H9 (cell line): ENCODE measurements at regions not wholly inside any gene's neighbourhood (a gene's known extent, or its start where the extent isn't known, plus 50 kb on each side); places are given as distances from the start of the nearest gene placed in this dataset.

Experiments used
- DNase-seq: peaks from one replicate; pipeline ENCODE4 v3.0.0-alpha.2; 2017
- H2AFZ ChIP-seq: one replicate; pipeline ENCODE4 v1.6.1; 2013; ENCODE audit warnings: mild to moderate bottlenecking, low read length, control low read depth, moderate library complexity
- H2AK5ac ChIP-seq: 2 replicates; pipeline ENCODE4 v1.6.1; 2013; ENCODE audit warnings: low read length, control low read depth, mixed read lengths; ENCODE audit not compliant: insufficient read length
- H2BK120ac ChIP-seq: one replicate; pipeline ENCODE4 v1.6.1; 2013; ENCODE audit warnings: low read depth, mild to moderate bottlenecking, low read length, control low read depth, inconsistent platforms; ENCODE audit not compliant: poor library complexity, severe bottlenecking
- H2BK12ac ChIP-seq: 2 replicates; pipeline ENCODE4 v1.6.1; 2013; ENCODE audit warnings: low read length, control low read depth, mixed read lengths, low read depth; ENCODE audit not compliant: insufficient read length
- H2BK15ac ChIP-seq: 2 replicates; pipeline ENCODE4 v1.6.1; 2013; ENCODE audit warnings: low read depth, low read length, control low read depth
- H2BK20ac ChIP-seq: one replicate; pipeline ENCODE4 v1.6.1; 2013; ENCODE audit warnings: low read depth, mild to moderate bottlenecking, low read length, control low read depth, inconsistent platforms; ENCODE audit not compliant: poor library complexity, severe bottlenecking
- H2BK5ac ChIP-seq: 2 replicates; pipeline ENCODE4 v1.6.1; 2013; ENCODE audit warnings: low read length, control low read depth, mixed read lengths; ENCODE audit not compliant: insufficient read length
- H3K14ac ChIP-seq: 2 replicates; pipeline ENCODE4 v1.6.1; 2013; ENCODE audit warnings: low read length, control low read depth; ENCODE audit not compliant: insufficient read depth
- H3K18ac ChIP-seq: 2 replicates; pipeline ENCODE4 v1.6.1; 2013; ENCODE audit warnings: low read depth, mild to moderate bottlenecking, mixed read lengths, low read length, control low read depth; ENCODE audit not compliant: insufficient read length
- H3K23ac ChIP-seq: 2 replicates; pipeline ENCODE4 v1.6.1; 2013; ENCODE audit warnings: low read length, control low read depth, mixed read lengths, low read depth; ENCODE audit not compliant: insufficient read length
- H3K23me2 ChIP-seq: 2 replicates; pipeline ENCODE4 v1.6.1; 2013; ENCODE audit warnings: low read depth, mild to moderate bottlenecking, mixed read lengths, low read length, control low read depth; ENCODE audit not compliant: insufficient read length, poor library complexity, severe bottlenecking
- H3K27ac ChIP-seq: 2 replicates; pipeline ENCODE4 v1.5.1; 2013; ENCODE audit warnings: low read length, control low read depth, mixed read lengths, low read depth; ENCODE audit not compliant: insufficient read length
- H3K27me3 ChIP-seq: 2 replicates; pipeline ENCODE4 v1.6.1; 2013; ENCODE audit warnings: low read length, control low read depth, inconsistent platforms; ENCODE audit not compliant: insufficient read depth
- H3K4ac ChIP-seq: 2 replicates; pipeline ENCODE4 v1.6.1; 2013; ENCODE audit warnings: low read depth, mild to moderate bottlenecking, control low read depth, inconsistent platforms, low read length, moderate library complexity
- H3K4me1 ChIP-seq: 2 replicates; pipeline ENCODE4 v1.6.1; 2013; ENCODE audit warnings: low read length, control low read depth, inconsistent platforms; ENCODE audit not compliant: insufficient read depth
- H3K4me2 ChIP-seq: 2 replicates; pipeline ENCODE4 v1.6.1; 2013; ENCODE audit warnings: low read length, control low read depth, mixed read lengths; ENCODE audit not compliant: insufficient read length, insufficient read depth
- H3K56ac ChIP-seq: 2 replicates; pipeline ENCODE4 v1.6.1; 2013; ENCODE audit warnings: low read depth, mild to moderate bottlenecking, mixed read lengths, low read length, control low read depth; ENCODE audit not compliant: insufficient read length
- H3K79me1 ChIP-seq: 2 replicates; pipeline ENCODE4 v1.6.1; 2013; ENCODE audit warnings: low read depth, mild to moderate bottlenecking, moderate library complexity, low read length, control low read depth, inconsistent platforms; ENCODE audit not compliant: insufficient read depth, poor library complexity, severe bottlenecking
- H3K79me2 ChIP-seq: 2 replicates; pipeline ENCODE4 v1.6.1; 2013; ENCODE audit warnings: low read length, control low read depth, inconsistent platforms; ENCODE audit not compliant: insufficient read depth
- H3K9ac ChIP-seq: 2 replicates; pipeline ENCODE4 v1.6.1; 2013; ENCODE audit warnings: low read length, control low read depth, mixed read lengths; ENCODE audit not compliant: insufficient read length; ENCODE audit errors: extremely low read depth
- H3K9me3 ChIP-seq: one replicate; pipeline ENCODE4 v1.6.1; 2013; ENCODE audit warnings: low read depth, low read length, inconsistent platforms; ENCODE audit not compliant: control insufficient read depth
- H3T11ph ChIP-seq: one replicate; pipeline ENCODE4 v1.6.1; 2013; ENCODE audit warnings: mild to moderate bottlenecking, low read length, control low read depth, inconsistent platforms
- H4K20me1 ChIP-seq: one replicate; pipeline ENCODE4 v1.6.1; 2013; ENCODE audit not compliant: control insufficient read depth, insufficient read length, insufficient read depth
- H4K5ac ChIP-seq: 2 replicates; pipeline ENCODE4 v1.6.1; 2013; ENCODE audit warnings: low read depth, mild to moderate bottlenecking, mixed read lengths, low read length, control low read depth; ENCODE audit not compliant: insufficient read length
- H4K8ac ChIP-seq: replicated peaks from 2 replicates; pipeline ENCODE4 v1.6.1; 2013; ENCODE audit warnings: low read length, control low read depth, mixed read lengths, low read depth; ENCODE audit not compliant: insufficient read length
- H4K91ac ChIP-seq: 2 replicates; pipeline ENCODE4 v1.6.1; 2013; ENCODE audit warnings: low read depth, mild to moderate bottlenecking, moderate library complexity, mixed read lengths, low read length, control low read depth; ENCODE audit not compliant: insufficient read length
- H3K27ac Mint-ChIP-seq, 3 experiments: 2 replicates in 2 of 3; 3 replicates in 1 of 3; pipeline ENCODE4 v1.8.0; 2020 to 2021; ENCODE audit warnings: mixed read lengths in 3 of 3, mild to moderate bottlenecking in 1 of 3, moderate library complexity in 1 of 3
- H3K27me3 Mint-ChIP-seq: 2 replicates; pipeline ENCODE4 v1.8.0; 2021; ENCODE audit warnings: low read depth, mild to moderate bottlenecking, moderate library complexity, mixed read lengths
- H3K36me3 Mint-ChIP-seq, 3 experiments: 2 replicates in 2 of 3; 3 replicates in 1 of 3; pipeline ENCODE4 v1.8.0; 2020 to 2021; ENCODE audit warnings: low read depth in 3 of 3, mixed read lengths in 3 of 3; ENCODE audit not compliant: insufficient read depth in 1 of 3
- H3K4me1 Mint-ChIP-seq, 2 experiments: 2 replicates each; pipeline ENCODE4 v1.8.0; 2020; ENCODE audit warnings: mixed read lengths in 2 of 2
- H3K4me3 Mint-ChIP-seq, 2 experiments: 2 replicates in 1 of 2; 3 replicates in 1 of 2; pipeline ENCODE4 v1.8.0; 2020 to 2021; ENCODE audit warnings: mild to moderate bottlenecking in 2 of 2, mixed read lengths in 2 of 2, moderate library complexity in 1 of 2
- H3K9me3 Mint-ChIP-seq, 2 experiments: 2 replicates in 1 of 2; 3 replicates in 1 of 2; pipeline ENCODE4 v1.8.0; 2020; ENCODE audit warnings: mild to moderate bottlenecking in 2 of 2, mixed read lengths in 2 of 2, moderate library complexity in 1 of 2
- CTCF ChIP-seq: fragments of 200-600 bp; sonication (generic); conservative IDR thresholded peaks from 3 replicates; pipeline ENCODE4 v1.8.0; 2021; ENCODE audit warnings: antibody characterized with exemption, mild to moderate bottlenecking
- WGBS: extraction: QIAGEN DNeasy Blood & Tissue Kit; methylation state at CpG from one replicate; pipeline ENCODE4 v1.1.7; 2013; ENCODE audit warnings: missing lambda C conversion rate, low lambda C conversion rate, mixed read lengths; ENCODE audit not compliant: insufficient read length; ENCODE audit errors: extremely low coverage; 5-methylcytosine and 5-hydroxymethylcytosine counted together

DNA sequence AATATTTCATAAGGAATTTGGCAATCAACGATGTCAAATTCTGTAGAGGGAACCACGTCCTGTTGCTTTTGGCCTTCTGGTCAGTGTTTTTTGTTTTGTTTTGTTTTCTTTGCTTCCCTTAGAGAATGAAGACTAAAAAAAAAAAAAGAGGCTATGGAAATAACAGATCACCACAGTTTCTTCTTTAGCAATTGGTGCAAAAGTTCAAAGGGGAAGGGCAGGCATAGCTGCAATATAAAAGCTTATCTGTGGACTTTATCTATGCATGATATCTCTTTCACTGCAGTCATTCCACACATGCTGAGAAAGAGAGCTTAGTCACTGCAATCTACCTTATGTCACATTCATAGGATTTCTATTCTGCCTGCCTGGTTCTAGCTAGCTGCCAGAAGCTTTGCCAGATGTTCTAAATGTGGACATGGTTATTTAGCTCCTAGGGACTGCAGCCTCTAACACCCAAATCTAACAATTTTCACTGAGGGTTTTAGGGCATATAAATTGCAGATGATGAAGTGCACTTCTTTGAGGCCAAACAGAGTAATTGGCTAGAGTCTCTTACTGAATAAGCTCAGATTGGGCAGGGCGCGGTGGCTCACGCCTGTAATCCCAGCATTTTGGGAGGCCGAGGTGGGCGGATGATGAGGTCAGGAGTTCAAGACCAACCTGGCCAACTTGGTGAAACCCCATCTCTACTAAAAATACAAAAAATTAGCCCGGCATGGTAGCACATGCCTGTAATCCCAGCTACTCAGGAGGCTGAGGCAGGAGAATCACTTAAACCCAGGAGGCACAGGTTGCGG lies 637.2 kb downstream of the NTRK3 start:
- no peak overlapping the region for H3K56ac ChIP-seq
- H3K23ac ChIP-seq, result no peak overlapping the region
- no peak overlapping the region for H2BK20ac ChIP-seq
- no peak overlapping the region for H2AK5ac ChIP-seq
- no peak overlapping the region for H3K18ac ChIP-seq
- no peak overlapping the region for H3K4me2 ChIP-seq
- DNase-seq, result no peak
- no peak overlapping the region for H3K27ac Mint-ChIP-seq
- no CpG with 5 or more reads among the region's 9 CpGs for WGBS
- no peaks in the 10 kb centered on the region for H3K4me1 ChIP-seq
- no peaks in the 10 kb centered on the region for H3K23me2 ChIP-seq
- H3K9ac ChIP-seq, result no peak overlapping the region
- no peaks in the 10 kb centered on the region for H3K27me3 Mint-ChIP-seq
- no peak for TF ChIP-seq CTCF
- H3K14ac ChIP-seq, result no peak overlapping the region
- H4K91ac ChIP-seq, result no peak overlapping the region
- no peak overlapping the region for H2AFZ ChIP-seq
- H3K79me1 ChIP-seq, result no peaks in the 10 kb centered on the region
- H3K9me3 Mint-ChIP-seq, result no peaks in the 10 kb centered on the region
- no peak overlapping the region for H2BK15ac ChIP-seq
- H3K4me1 Mint-ChIP-seq, result peaks cover 0 to 6% of the 10 kb centered on the region in 2 experiments; a peak in 1 of 4 replicates
- no peak overlapping the region for H2BK12ac ChIP-seq
- H4K5ac ChIP-seq, result no peak overlapping the region
- no peak overlapping the region for H3K27ac ChIP-seq
- no peak overlapping the region for H2BK120ac ChIP-seq
- no peaks in the 10 kb centered on the region for H3K27me3 ChIP-seq
- H3K79me2 ChIP-seq, result no peaks in the 10 kb centered on the region
- no peak overlapping the region for H3T11ph ChIP-seq
- H3K4ac ChIP-seq, result no peak overlapping the region
- no peaks in the 10 kb centered on the region for H3K36me3 Mint-ChIP-seq
- no peaks in the 10 kb centered on the region for H4K20me1 ChIP-seq
- no peaks in the 10 kb centered on the region for H3K9me3 ChIP-seq
- no peak overlapping the region for H2BK5ac ChIP-seq
- no peak overlapping the region for H4K8ac ChIP-seq
- H3K4me3 Mint-ChIP-seq, result no peak overlapping the region
